ENCODE measurements at regions not wholly inside any gene's neighbourhood (a gene's known extent, or its start where the extent isn't known, plus 50 kb on each side); places are given as distances from the start of the nearest gene placed in this dataset.

- no peak for TF ChIP-seq ELK1 (IDR thresholded peaks at IDR 0.05; ENCODE audit: low read depth, low read length)
- no peak for TF ChIP-seq CEBPB (IDR thresholded peaks at IDR 0.05)
- TF ChIP-seq FOSL2 (IDR thresholded peaks at IDR 0.05): no peak
- TF ChIP-seq FOSL2 (CRISPR knock-in tag; IDR thresholded peaks at IDR 0.05): no peak
- TF ChIP-seq HOXB13 (CRISPR knock-in tag; IDR thresholded peaks at IDR 0.05; ENCODE audit: low read depth): no peak
- no peak for TF ChIP-seq TFCP2L1 (CRISPR knock-in tag; IDR thresholded peaks at IDR 0.05)
- no peak for TF ChIP-seq ZC3H11A (IDR thresholded peaks at IDR 0.05)
- no peak for TF ChIP-seq CHD4 (IDR thresholded peaks at IDR 0.05; ENCODE audit: borderline replicate concordance)
Measured at GRCh38 chr2:5330961-5331360, 361.2 kb upstream of the SOX11 start (continued).

GRCh38 chr2:5332925-5333324 lies 359.3 kb upstream of the SOX11 start:
- Histone ChIP-seq H3K27ac (no peak overlapping the region), H3K4me2 (no peak overlapping the region), H3K9me3 (peaks cover 11% of the 10 kb centered on the region; the same call in 1 of the 3 replicates), H3K4me3 (no peak overlapping the region), H3K4me1 (no peaks in the 10 kb centered on the region)
- ATAC-seq (no peak), DNase-seq (ENCODE audit: low read depth in 1 of 2, low spot score in 1 of 2) (no peak), FAIRE-seq (no peak)
- no peak for TF ChIP-seq CEBPB (IDR thresholded peaks at IDR 0.05)
- no peak for TF ChIP-seq ELK1 (IDR thresholded peaks at IDR 0.05; ENCODE audit: low read depth, low read length)
- no peak for TF ChIP-seq ZNF302 (CRISPR knock-in tag; IDR thresholded peaks at IDR 0.05)
- no peak for TF ChIP-seq MAX (IDR thresholded peaks at IDR 0.05)
- TF ChIP-seq JUNB (IDR thresholded peaks at IDR 0.05): no peak
- TF ChIP-seq RCOR1 (IDR thresholded peaks at IDR 0.05; ENCODE audit: low read depth, low read length): no peak
- TF ChIP-seq ATOH8 (CRISPR knock-in tag; IDR thresholded peaks at IDR 0.05; ENCODE audit: low read depth): no peak
- ChIA-PET POLR2A (no interaction called here), CTCF (no interaction called here)
- WGBS (ENCODE audit: missing lambda C conversion rate): 17% methylated on average over 3 of the region's 3 CpGs

GRCh38 chr2:5339473-5339872 lies 352.7 kb upstream of the SOX11 start:
- FAIRE-seq: no peak
- Histone ChIP-seq H3K4me1 (no peaks in the 10 kb centered on the region), H3K9me3 (0 out of 3 replicates have a peak, but pooled peaks cover 10% of the 10 kb centered on the region), H3K4me2 (no peak overlapping the region), H3K4me3 (no peak overlapping the region), H3K27ac (no peak overlapping the region)
- ChIA-PET CTCF (interaction anchor here (1.0 kb wide), 1 partner anchor 22 kb away, joined by 3 read pairs; no protein-coding TSS in a partner anchor), POLR2A (no interaction called here)
- TF ChIP-seq POLR2A (IDR thresholded peaks at IDR 0.05; ENCODE audit: low read length) (no peak), KDM5A (IDR thresholded peaks at IDR 0.05) (no peak), PHF8 (IDR thresholded peaks at IDR 0.05; ENCODE audit: borderline replicate concordance, low read depth) (no peak), BHLHE40 (IDR thresholded peaks at IDR 0.05; ENCODE audit: low read depth, low read length) (no peak), E2F6 (IDR thresholded peaks at IDR 0.05; ENCODE audit: borderline replicate concordance, low read depth) (no peak), FOSL2 (IDR thresholded peaks at IDR 0.05) (no peak), FOSL2 (CRISPR knock-in tag; IDR thresholded peaks at IDR 0.05) (no peak), MAFK (IDR thresholded peaks at IDR 0.05; ENCODE audit: partially characterized antibody) (no peak), ZSCAN20 (CRISPR knock-in tag; IDR thresholded peaks at IDR 0.05) (no peak), RNF2 (IDR thresholded peaks at IDR 0.05; ENCODE audit: borderline replicate concordance, low read depth) (no peak), EHF (CRISPR knock-in tag; IDR thresholded peaks at IDR 0.05) (no peak), MAZ (IDR thresholded peaks at IDR 0.05; ENCODE audit: borderline replicate concordance, low read depth, low read length) (no peak)
- no peak for ATAC-seq
- DNase-seq (ENCODE audit: low read depth in 1 of 2, low spot score in 1 of 2): no peak
